Adipose tissue (tissue), 3 donors: ENCODE measurements at regions not wholly inside any gene's neighbourhood (a gene's known extent, or its start where the extent isn't known, plus 50 kb on each side); places are given as distances from the start of the nearest gene placed in this dataset.

ENCODE experiments used
- H3K27ac ChIP-seq: one replicate; pipeline ENCODE4 v1.5.1; 2013; ENCODE audit warnings: low read depth, low read length
- WGBS, 3 donors: extraction: QIAGEN DNeasy Blood & Tissue Kit; methylation state at CpG; one replicate each; pipeline ENCODE4 v1.1.7; 2013; 5-methylcytosine and 5-hydroxymethylcytosine counted together
- donor health status: healthy with polysubstance abuse.
- donor health status: Bipolar disorder and iron deficiency.
- donor health status: healthy.

DNA sequence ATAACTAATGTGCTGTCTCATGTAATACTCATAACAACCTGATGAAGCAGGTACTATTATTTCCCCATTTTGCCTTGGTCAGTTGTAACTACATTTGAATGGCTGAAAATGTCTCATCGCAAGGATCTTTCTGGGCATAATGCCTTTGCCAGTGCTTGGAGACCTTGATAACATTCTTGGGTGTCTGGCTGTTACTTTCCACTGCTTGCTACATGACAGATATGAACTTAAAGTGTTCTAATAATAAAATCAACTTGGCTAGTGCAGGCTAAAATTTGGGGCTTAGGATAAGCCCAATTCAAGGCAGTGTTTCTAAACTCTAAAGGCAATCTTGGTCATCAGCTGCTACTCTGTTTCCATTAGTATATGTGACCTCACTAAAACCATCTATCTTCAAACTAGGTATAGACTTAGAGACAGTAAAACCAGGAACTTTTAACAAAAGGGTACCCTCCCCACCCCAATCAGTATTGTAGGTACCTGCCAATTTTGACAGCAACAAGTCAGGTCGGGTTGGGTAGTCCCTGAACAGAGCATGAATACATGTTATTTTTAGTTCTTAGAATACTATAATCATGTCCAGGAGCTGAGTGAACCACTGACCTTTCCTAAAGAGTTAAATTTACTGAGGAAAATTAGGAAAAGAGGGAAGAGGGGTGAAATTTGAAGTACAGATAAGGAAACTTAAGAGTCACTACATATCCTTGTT lies 68.2 kb upstream of the AHR start:
- no peak overlapping the region for H3K27ac ChIP-seq
- WGBS, 3 donors = 72 to 79% (median 74%) methylated on average over 2 of the region's 2 CpGs

DNA sequence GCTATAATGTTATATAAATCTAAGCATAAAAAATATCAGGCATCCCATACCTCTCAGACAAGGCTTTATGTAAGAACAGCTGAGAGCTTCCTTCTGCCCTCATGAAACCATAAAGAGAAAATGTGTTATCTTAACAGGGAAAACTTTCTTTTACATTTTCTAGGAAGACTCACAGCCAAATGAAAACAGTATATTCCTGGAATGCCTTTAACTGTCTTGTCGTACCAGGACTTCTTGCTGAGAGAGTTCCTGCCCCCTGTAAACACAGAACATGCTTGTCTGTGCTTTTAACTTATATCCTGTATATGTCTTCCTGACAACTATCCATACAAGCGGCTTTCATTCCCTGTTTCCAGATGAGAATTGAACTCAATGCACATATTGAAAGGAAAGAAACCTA lies 64.8 kb upstream of the AHR start:
- no peak overlapping the region for H3K27ac ChIP-seq
- 62 to 76% (median 73%) methylated on average over 2 of the region's 2 CpGs for WGBS, 3 donors

DNA sequence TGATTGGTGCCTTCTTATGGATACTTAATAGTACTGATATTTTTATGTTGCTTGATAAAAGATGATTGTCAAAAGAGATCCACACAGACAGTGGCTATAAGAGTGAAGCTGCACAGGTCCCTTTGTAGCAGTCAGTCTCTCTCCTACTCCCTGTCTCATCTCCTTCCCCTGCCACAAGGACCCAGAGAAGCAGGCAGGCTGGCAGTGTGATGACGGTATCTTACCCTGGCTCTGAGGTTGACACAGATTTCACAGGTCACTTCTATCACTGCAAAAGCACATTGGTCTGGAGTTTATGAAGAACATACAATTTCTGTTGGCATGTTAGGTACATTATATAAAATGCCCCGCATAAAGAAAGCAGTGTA lies 64.4 kb upstream of the AHR start:
- WGBS, 3 donors = 52 to 78% (median 53%) methylated on average over 2 of the region's 2 CpGs
- H3K27ac ChIP-seq = no peak overlapping the region

DNA sequence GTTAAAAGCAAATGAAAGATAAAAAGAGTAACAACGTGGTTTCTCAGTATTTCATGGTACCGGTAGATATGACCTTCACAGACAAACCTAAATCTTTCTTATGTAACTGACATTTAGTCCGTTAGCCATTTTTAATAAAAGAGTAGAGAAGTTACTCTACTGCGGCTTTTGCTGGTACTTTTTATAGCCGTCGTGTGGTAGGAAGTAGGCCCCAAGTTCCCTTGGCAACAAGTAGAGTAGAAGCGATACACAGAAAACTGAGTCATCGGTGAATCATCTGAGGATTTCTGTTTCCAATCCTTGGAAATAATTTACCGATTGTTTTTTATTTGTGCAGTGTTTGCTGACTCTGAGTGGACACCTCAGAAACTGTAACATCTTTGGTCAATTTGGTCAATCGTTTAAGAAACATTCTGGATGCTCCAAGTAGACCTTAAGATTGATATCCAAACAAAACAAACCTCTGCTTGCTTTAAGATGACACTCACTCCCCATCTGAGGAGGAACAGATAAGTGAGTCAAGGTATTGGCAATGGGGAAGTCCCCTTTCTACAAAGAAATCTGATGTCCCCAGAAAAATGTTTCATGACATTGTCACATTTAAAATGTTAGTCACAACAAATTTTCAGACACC lies 63.9 kb upstream of the AHR start:
- H3K27ac ChIP-seq = no peak overlapping the region
- WGBS, 3 donors = 30 to 77% (median 32%) methylated on average over 10 of the region's 10 CpGs

DNA sequence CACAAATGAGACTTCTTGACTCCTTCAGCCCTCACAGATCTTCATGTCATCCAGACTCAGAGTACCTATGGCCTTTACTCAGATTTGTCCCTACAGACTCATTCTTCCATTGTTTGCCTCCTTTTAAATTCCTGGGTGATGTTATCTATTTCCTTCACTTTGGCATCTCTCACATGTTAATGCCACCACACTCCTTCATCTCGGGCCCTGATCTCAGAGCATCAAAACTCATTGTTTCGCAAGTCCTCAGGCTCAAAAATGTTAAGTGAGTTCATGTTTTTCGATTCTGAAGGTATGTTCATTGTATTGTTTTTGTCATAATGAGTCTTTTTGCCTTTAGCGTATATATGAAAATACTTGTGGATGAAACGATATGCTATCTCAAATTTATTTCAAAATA lies 62.3 kb upstream of the AHR start:
- H3K27ac ChIP-seq = no peak overlapping the region
- WGBS, 3 donors = 84 to 92% (median 92%) methylated on average over 5 of the region's 5 CpGs

DNA sequence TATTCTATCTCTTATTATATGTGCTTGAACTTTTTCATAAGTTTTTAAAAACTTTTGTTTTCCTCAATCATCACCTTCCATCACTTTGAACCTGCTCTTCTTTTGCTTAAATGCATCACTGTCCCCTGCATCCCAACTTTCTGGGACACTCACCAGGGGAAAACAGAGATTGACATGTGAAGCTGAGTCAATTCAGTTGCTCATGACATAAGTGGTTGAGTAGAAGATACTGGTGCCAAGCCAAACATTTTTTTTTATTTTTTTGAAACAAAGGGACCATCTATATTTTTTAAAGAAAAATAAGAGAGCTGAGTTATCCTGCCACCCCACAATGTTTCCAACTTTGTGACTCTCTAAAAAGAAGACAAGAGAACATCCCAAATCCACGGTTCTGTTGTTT lies 61.8 kb upstream of the AHR start:
- no peak overlapping the region for H3K27ac ChIP-seq
- 90 to 96% (median 93%) methylated on average over 1 of the region's 1 CpG for WGBS, 3 donors

DNA sequence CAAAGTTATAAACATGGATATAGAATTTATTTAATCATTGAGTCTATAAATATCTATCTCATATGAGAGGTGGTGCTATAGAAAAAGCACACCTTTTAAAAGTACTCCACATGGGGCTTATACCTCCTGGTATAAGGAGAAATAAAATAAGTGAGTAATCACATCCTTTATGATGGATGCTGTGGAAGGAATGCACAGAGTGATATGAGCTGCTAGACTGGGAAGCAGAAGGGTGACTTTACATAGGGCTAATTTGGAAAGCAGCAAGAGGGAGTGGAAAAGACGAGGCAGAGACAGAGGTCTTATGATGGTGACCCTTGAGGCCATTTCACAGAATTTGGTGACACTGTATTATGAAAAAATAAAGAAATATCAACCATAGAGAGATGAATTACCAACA lies 59.4 kb upstream of the AHR start:
- no peak overlapping the region for H3K27ac ChIP-seq
- WGBS, 3 donors = 88 to 94% (median 93%) methylated on average over 1 of the region's 1 CpG

DNA sequence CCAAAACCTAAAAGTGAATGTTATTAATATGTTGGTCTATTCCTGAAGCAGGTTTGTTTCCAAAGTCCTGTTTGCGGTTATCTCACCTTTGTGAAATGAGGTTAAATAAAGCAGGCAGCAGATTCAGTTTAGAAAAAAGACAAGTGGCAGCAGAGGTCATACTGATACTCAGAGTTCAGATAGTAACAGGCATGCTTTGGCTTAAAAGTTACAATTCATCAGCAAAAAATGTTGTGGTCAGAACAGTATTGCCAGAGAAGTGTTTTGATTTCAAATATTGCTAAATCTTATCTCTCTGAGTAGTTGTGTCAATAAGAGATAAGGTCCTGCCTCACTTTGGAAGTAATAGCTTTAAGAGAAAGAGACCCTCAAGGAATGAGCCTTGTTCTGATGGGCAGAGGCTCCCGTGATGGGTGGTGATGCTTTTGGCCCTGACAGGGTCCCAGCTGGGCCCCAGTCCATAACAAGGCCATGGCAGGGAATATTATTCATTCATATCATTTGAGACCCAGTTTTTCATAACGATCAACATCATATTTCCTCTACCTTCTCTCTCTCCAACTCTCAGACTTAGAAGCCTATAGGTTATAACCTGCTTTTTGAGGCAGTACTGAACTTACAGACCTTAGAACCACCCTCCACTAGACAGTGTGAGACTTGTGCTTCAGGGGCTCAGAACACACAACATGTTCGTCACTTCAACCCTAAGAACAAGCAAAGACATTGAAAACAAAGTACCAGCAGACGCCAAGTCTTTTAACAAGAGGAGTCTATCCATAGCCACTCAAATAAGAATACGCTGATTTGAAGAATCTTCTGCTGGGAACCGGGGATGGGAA lies 58.5 kb upstream of the AHR start:
- 76 to 80% (median 76%) methylated on average over 7 of the region's 7 CpGs for whole genome bisulfite sequencing, 3 donors
- H3K27ac ChIP-seq = no peak overlapping the region

DNA sequence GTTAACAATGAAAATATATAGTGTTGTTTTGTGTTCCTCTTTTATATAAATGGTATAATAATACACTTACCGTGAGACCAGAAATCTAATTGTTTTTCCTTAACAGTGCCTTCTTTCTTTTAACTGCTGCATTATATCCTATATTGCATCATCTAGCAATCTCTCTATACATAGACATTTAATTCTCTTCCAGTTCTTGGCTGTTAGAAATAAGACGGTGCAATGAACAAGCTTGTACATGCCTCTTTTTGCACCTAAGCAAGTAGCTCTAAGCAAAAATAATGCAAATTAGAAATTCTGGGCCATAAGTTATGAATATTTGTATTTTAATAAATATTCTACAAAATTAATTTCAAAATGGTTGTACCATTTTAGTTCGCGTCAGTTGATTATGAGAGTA lies 55.9 kb upstream of the AHR start:
- whole genome bisulfite sequencing, 3 donors = 95 to 97% (median 96%) methylated on average over 4 of the region's 4 CpGs

DNA sequence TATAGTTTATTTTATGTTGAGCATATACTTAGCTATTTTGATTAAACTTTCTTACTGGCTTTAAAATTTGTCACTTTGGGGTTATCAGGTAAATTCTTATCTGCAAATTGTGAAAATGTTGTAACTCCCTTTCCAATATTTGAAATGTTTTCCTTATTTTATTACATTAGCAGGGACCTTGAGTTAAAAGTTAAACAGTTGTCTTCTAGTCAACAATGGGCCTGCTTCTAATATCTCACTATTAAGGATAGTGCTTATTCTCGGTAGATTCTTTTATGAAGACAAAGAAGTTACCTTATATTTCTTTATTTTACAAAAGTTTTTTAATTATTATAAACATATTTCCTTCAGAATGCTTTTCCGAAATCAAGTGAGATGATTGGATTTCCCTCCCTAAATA lies 53.7 kb upstream of the AHR start:
- H3K27ac ChIP-seq = no peak overlapping the region
- WGBS, 3 donors = 90 to 97% (median 93%) methylated on average over 2 of the region's 2 CpGs

More for the DNA sequence above, 55.9 kb upstream of the AHR start:
- no peak overlapping the region for H3K27ac ChIP-seq

DNA sequence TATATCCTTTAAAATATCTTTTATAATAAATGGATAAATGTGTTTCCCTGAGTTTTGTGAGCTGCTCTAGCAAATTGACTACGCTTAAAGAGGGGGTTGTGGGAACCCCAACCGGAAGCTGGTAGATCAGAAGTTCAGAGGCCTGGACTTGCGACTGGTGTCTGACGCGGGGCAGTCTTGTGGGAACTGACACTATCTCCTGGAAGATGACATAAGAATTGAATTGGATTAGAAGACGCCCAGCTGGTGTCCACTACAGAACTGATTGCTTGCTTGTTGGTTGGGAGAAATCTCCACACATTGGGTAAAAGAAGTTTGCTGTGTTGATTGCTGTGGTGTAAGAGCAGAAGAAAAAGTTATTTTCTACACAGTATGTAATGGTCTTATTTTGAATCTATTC lies 51.1 kb upstream of the AHR start:
- WGBS, 3 donors = 95 to 99% (median 96%) methylated on average over 6 of the region's 6 CpGs

DNA sequence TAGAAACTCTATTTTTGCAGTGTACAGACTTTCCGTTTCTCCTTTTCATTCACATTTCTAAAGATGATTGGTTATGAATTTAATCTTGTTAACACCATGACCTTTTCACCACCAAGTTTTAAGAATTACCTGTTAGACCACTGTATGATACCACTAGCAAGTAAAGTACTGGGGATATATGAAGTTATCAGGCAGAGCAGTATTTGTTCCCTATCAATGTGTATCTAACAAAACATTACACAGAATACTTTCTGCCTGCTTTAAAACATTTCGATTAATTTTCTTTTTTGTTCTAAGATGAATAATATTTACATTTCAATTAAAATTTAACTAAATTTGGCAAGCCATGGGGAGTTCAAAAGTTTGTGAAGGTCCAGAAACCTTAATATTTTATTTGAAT lies 49.9 kb upstream of the AHR start:
- WGBS, 3 donors = 29 to 92% (median 88%) methylated on average over 2 of the region's 2 CpGs
- no peak overlapping the region for H3K27ac ChIP-seq

More for the DNA sequence above, 51.1 kb upstream of the AHR start:
- H3K27ac ChIP-seq = no peak overlapping the region
